Cardiac fibroblast (primary cell): ENCODE measurements at regions not wholly inside any gene's neighbourhood (a gene's known extent, or its start where the extent isn't known, plus 50 kb on each side); places are given as distances from the start of the nearest gene placed in this dataset.
"Not testable (repeated sequence)": the region's sequence is repeated elsewhere in the genome, so short reads cannot be mapped to it uniquely, and the experiment has no call there.

Experiments used
- DNase-seq, 2 donors: peaks; one replicate each; pipeline versions ENCODE4 v3.0.0 to v3.0.0-alpha.2; 2010; ENCODE audit warnings: low read depth in 2 of 2
- H3K4me3 ChIP-seq, 2 donors: replicated peaks in 1 of 2; 1 replicate in 1 of 2; 2 replicates in 1 of 2; pipeline ENCODE4 v1.5.1; 2011; ENCODE audit warnings: low read depth in 2 of 2, low read length in 2 of 2, mild to moderate bottlenecking in 2 of 2, moderate library complexity in 1 of 2
- TF ChIP-seq, protein P1 (sequence below): IDR thresholded peaks from one replicate; pipeline ENCODE4 v1.5.1; 2011; ENCODE audit warnings: low read depth, mild to moderate bottlenecking, low read length, inconsistent platforms

DNA sequence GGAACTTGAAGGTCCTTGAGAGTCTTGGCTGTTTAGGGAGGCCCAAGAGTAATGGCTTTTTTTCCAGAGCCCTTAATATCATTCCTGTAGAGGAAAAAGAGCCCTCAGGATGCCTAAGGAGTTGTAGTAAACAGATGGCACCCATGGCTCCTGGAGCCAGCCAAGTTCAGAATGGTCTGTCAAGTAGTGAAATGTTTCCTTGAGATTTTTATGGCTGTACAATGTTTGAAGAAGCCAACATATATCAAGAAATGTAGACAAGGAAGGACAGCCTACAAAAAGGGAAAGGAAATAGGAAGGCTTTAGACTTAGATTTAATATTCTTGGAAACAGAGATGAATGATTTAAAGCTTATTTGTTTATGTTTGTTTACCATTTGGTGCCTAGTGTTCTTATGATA lies 334.8 kb downstream of the SATB1 start:
- DNase-seq: no peak
- TF ChIP-seq, protein P1, sequence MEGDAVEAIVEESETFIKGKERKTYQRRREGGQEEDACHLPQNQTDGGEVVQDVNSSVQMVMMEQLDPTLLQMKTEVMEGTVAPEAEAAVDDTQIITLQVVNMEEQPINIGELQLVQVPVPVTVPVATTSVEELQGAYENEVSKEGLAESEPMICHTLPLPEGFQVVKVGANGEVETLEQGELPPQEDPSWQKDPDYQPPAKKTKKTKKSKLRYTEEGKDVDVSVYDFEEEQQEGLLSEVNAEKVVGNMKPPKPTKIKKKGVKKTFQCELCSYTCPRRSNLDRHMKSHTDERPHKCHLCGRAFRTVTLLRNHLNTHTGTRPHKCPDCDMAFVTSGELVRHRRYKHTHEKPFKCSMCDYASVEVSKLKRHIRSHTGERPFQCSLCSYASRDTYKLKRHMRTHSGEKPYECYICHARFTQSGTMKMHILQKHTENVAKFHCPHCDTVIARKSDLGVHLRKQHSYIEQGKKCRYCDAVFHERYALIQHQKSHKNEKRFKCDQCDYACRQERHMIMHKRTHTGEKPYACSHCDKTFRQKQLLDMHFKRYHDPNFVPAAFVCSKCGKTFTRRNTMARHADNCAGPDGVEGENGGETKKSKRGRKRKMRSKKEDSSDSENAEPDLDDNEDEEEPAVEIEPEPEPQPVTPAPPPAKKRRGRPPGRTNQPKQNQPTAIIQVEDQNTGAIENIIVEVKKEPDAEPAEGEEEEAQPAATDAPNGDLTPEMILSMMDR: no peak
- no peak overlapping the region for H3K4me3 ChIP-seq

GRCh38 chr3:18087988-18088387 lies 337.2 kb downstream of the SATB1 start:
- H3K4me3 ChIP-seq: no peak overlapping the region
- DNase-seq: no peak
- TF ChIP-seq, protein P1: no peak

DNA sequence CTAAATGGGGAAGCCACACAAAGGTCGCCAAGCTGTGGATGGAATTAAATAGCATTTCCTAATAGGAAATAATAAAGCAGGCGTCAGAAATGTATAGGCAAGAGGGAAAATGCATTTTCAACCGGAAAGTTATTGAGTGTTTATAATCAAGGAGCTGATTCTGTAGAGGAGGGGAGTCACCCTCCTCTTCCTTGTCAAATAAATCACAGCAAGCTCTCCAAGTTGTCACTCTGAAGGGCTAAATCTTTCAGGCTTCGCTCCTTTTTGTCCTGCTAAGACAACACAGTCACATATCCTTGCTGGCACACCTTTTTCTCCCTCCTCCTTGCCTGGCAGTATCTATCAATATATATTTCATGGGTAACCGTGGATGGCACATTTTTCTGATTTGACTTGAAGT lies 338.4 kb downstream of the SATB1 start:
- no peak overlapping the region for H3K4me3 ChIP-seq
- TF ChIP-seq, protein P1: no peak
- DNase-seq: no peak

DNA sequence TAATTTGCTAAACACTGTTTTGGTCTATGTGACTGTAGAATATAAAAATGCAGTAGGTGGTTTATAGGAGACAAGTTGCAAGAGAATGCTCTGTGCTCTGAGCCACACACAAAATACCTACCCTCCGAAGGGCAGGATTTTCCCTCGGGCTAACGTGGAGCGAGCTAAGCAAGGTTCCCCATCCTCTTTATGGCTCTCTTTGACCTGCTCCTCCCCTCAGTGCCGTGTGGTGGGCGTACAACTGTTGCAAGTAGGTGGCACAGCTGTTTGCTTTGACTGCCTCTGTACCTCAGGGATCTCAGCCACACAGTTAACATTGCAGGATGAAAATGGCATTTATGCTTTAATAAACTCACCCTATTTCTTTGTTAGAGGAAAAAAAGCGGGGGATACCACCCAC lies 339.1 kb downstream of the SATB1 start:
- H3K4me3 ChIP-seq: no peak overlapping the region
- TF ChIP-seq, protein P1: no peak
- DNase-seq: no peak

GRCh38 chr3:18085429-18085828 lies 339.7 kb downstream of the SATB1 start:
- no peak for DNase-seq
- no peak overlapping the region for H3K4me3 ChIP-seq
- TF ChIP-seq, protein P1: no peak

DNA sequence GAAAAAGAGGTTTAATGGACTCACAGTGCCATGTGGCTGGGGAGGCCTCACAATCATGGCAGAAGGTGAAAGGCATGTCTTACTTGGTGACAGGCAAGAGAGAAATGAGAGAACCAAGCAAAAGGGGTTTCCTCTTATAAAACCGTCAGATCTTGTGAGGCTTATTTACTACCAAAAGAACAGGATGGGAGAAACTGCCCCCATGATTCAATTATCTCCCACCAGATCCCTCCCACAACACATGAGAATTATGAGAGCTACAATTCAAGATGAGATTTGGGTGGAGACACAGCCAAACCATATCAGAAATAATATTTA lies 340.8 kb upstream of the TBC1D5 start:
- not testable (repeated sequence) for H3K4me3 ChIP-seq, DNase-seq

GRCh38 chr3:18082551-18083272 lies 340.3 kb upstream of the TBC1D5 start:
- no peak for DNase-seq
- TF ChIP-seq, protein P1: no peak
- no peak overlapping the region for H3K4me3 ChIP-seq
